Kidney tubule cell (primary cell): ENCODE measurements at regions not wholly inside any gene's neighbourhood (a gene's known extent, or its start where the extent isn't known, plus 50 kb on each side); places are given as distances from the start of the nearest gene placed in this dataset.
"Not testable (repeated sequence)": the region's sequence is repeated elsewhere in the genome, so short reads cannot be mapped to it uniquely, and the experiment has no call there.

Source experiments
- DNase-seq: peaks from one replicate; pipeline ENCODE4 v3.0.0-alpha.2; 2018; ENCODE audit warnings: low spot score

DNA sequence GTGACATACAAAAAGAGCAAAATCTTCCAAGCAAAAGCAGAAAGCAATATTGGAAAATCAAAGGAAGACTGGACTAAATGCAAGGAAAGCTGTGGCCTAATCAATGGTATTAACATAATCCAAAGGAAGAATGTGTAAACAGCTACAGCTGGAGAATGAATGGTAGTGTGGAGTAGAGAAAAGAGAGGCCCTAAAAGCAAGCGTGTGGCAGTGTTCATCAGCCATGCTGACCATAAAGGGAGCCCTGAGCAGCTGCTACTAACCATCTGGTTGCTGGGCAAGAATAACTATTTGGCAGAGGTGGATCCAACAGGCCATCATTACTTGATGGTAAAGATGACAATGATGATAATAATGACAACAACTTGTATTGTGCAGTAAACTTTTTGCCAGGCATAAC lies 148.5 kb upstream of the BEND6 start:
- DNase-seq: no peak

DNA sequence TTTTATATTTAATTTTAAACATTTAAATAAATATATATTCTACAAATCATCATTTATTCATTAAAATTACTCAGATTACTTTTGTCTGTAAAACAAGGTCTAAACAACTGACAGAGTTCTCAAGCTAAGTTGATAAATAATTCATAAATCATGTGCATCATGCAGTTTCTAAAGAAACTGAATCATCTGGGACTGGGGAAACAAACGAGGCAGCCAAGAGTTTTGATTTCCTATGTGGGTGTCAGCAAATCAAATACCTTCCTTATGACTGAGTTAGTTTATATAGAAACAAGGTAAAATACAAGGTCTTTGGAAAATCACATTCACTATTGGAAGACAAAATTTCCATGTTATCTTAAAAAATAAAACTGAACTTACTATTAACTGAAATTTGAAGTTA lies 149.9 kb upstream of the BEND6 start:
- peak; percentile 68 for DNase-seq

DNA sequence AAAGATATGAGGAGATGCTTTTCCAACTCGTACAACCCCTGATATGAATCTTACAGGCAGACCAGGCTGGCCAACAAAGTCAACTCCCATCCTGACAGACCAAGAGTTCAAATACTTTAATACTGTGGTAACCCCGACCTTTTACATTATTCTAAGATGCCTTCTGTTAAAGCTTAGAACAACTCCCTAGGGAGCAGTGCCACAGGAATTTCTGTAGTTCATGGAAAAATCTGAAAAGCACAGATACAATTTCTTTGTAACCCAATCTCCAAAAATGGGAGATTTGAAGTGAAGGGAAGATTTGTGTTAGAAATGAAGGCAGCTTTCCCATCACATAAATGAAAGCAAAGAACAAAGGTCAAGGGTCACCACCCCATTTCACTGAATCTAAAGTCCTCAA lies 151.3 kb upstream of the BEND6 start:
- DNase-seq: no peak

DNA sequence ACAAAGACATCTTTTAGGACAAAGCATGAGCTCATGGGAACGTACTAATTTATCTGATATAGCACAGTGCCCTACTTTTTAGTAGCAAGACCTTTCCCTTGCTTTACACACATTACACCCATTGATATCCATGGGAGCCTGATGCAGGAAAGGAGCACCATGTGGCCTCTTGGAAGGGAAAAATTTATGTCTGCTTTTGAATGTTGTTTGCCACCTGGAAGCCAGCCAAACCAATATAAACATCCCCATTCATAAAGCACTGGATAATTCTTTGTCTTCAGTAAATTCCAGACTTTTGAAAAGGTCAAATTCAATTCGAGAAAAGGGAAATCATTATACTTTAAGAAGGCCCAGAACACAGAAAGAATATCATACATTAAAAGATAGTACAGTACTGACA lies 152.3 kb upstream of the BEND6 start:
- peak; percentile 21 for DNase-seq

DNA sequence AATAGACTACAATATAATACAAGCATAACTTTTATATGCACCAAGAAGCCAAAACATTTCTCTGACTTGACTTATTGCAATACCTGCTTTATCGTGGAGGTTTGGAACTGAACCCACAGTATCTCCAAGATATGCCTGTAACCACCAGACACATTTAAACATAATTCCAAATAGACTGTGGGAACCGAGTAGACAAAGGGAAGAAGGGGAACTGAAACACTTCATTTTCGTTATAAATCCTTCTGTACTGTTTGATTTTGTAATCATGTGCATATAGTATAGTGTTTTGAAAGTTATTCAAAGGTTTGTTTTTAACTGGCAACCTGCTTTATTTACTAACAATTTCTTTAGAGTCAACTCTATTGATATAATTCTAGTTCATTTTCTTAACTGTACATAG lies 154.9 kb upstream of the BEND6 start:
- no peak for DNase-seq

DNA sequence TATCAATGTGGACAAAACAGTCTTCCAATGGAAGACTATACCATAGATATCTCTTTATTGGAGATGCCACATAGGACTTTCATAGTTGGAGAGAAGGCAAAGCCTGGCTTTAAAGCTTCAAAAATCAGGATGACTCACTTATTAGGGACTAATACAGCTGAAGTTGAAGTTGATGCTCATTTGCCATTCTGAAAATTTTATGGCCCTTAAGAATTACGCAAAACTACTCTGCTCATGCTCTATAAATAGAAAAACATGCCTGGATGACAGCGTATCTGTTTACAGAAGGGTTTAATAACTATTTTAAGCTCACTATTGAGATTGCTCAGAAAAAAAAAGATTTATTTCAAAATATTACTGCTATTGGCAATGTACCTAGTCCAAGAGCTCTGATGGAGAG lies 155.5 kb upstream of the DST start:
- DNase-seq: peak; percentile 40

DNA sequence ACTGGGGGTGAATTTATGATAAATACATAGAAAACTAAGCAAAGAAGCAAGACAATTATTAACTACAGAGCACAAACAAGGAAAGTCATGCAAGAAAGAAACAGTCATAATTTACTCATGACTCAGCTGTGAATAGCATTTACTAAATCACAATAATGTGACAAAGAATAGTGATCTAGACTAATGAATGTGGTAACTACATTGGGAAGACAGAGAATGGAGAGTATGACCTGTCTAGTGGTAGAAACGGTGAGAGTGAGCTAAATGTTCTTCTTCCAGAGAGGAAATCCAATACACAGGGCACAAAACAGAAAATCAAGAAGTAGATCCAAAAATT lies 153.5 kb upstream of the DST start:
- peak; percentile 85 for DNase-seq

DNA sequence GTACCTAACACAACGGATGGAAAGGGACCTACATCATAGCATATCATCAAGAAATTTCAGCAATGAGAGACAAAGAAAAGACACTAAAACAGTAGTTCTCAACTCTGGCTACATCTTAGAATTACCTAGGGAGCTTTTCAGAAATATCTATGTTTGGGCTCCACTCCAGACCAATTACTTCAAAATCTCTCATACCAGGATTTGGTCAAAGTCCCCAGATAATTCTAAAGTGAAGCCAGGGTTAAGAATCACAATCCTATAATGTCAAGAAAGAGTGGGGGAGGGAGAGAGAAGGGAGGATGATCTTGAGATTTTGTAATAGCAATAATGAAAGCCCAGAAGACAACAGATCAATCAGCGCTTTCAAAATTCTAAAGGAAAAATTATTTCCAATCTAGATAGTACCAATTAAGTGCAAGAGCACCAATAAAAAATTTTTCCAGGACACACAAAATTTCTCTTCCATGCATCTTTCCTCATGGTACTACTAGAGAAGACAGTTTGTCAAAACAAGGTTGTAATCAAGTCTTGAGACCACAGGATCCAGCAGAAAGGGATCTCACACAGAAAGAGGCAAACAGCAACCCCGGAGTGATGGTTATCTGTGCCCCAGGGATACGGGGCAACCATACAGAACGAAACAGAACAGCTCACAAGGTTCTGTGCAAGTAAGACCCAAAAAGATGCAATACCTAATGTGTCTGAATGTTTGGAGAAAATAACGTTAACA lies 152.9 kb upstream of the DST start:
- no peak for DNase-seq

DNA sequence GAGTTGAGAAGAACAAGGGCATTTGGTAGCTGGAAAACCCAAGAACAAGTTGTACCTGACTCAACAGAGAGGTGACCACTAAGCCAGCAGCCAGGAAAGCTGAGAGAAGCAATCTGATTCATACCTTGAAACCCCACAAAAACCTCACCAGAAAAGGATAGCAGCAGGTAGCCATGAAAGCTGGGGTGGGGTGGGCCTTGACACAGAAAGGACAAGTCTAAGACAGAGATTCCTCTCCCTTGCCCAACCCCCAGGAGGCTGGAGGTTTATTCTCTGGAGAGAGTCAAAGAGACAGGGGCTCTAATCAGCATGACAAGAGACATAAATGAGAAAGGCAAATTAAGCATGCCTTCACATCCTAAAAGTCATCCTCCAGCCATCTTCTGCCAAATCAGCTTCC lies 151.7 kb upstream of the DST start:
- peak; percentile 67 for DNase-seq

DNA sequence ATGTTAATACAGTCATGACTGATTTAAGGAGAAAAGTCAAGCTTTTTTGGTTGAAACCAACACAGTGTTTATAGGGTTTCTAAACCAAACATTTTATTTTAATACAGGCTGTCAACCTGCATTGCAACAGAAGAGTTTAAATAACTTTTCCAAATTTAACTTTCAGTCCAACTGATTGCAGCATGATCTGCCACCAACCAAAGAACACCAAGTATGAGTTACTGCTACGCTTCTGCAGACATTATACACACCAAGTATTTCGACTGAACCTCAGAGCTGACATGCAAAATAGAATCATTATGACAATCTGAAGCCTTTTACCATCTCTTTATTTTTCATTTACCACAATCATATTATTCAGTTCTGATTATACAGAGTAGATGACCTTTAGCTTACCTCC lies 151.2 kb upstream of the DST start:
- DNase-seq: no peak

DNA sequence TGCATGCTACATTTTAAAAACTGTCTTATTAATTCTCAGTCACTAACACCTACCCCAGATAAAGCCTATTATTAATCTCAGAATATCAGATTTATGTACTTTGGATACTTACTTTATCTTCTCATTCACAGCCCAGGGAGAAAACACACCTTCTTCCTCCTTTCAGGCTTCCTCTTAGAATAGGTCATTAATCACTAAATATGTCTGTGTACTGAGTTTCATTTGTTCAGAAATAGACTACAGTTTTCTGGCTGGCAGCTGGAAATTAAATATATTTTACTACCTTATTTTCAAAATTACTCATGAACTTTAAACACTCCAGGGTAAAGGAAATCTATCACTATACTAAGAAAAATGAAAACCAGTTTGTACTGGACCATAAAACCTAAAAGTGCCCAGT lies 147.7 kb upstream of the DST start:
- peak; percentile 24 for DNase-seq

DNA sequence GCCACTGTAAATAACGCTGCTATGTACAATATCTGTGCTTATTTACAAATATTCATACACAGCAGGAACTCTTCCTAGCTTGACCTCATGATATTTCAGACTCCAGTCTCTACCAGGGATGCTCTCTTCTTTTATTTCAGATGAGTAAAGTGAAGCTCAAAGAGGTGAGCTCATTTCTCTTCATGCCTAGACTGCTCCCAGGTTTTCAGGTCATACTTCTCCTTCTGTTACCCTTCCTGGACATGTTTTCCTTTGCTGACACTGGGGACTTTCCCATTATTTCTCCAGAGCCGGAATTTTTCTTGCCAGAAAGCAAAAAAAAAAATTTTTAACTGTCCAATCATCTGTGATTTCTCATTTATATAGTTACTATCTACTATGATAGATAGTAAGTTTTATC lies 147.2 kb upstream of the DST start:
- peak; percentile 70 for DNase-seq

DNA sequence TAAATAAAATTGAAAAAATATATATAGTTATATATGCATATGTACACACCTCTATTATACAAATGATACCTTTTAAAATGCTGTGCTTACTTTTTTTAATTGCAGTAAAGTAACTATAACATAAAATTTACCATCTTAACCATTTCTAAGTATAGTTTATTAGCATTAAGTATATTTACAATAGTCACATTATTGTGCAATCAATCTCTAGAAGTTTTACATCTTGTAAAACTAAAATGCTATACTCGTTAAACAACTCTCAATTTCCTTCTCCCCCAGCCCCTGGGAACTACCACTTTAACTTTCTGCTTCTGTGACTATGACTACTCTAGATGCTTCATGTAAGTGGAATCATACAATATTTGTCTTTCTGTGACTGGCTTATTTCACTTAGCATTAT lies 146.7 kb upstream of the DST start:
- DNase-seq: no peak

DNA sequence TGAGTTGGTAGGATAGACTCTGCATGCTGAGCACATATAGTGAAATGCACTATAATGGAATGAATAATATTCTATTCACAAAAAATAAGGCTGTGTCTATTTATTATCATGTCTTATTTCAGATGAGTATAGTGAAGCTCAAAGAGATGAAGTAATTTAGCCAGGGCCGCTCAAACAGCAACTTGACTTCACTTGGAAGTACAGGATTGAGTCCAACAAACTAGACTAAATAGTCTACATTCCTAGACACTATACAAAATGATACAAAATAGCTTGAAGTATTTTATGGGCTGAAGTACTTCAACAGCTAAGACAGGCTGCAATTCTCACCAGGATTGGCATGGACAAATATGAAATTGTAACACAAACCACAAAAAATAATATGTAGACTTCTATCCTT lies 144.5 kb upstream of the DST start:
- no peak for DNase-seq

DNA sequence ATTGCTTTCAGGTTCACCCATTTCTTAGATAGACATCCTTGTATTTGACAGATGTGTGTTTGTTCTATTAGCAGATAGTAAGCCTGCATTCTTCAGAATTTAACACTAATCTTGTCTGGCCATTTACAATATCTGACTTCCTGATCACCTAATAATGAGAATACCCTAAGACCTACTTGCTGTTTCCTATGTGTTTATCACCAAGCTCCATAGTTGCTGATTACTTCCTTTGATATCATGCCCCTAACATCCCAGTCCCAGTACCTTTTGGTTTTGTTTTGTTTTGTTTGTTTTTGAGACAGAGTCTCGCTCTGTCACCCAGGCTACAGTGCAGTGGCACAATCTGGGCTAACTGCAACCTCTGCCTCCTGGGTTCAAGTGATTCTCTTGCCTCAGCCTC lies 143.6 kb upstream of the DST start:
- DNase-seq: no peak

DNA sequence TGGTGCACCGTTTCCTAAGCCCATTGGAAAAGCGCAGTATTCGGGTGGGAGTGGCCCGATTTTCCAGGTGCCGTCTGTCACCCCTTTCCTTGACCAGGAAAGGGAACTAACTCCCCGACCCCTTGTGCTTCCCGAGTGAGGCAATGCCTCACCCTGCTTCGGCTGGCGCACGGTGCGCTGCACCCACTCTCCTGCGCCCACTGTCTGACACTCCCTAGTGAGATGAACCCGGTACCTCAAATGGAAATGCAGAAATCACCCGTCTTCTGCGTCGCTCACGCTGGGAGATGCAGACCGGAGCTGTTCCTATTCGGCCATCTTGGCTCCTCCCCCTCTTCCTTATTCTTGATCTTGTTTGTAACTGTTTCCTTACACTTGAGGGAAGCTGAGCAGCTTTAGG lies 142.8 kb upstream of the DST start:
- DNase-seq: not testable (repeated sequence)

DNA sequence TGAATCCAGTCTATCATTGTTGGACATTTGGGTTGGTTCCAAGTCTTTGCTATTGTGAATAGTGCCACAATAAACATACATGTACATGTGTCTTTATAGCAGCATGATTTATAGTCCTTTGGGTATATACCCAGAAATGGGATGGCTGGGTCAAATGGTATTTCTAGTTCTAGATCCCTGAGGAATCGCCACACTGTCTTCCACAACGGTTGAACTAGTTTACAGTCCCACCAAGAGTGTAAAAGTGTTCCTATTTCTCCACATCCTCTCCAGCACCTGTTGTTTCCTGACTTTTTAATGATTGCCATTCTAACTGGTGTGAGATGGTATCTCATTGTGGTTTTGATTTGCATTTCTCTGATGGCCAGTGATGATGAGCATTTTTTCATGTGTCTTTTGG lies 137.4 kb upstream of the DST start:
- not testable (repeated sequence) for DNase-seq

DNA sequence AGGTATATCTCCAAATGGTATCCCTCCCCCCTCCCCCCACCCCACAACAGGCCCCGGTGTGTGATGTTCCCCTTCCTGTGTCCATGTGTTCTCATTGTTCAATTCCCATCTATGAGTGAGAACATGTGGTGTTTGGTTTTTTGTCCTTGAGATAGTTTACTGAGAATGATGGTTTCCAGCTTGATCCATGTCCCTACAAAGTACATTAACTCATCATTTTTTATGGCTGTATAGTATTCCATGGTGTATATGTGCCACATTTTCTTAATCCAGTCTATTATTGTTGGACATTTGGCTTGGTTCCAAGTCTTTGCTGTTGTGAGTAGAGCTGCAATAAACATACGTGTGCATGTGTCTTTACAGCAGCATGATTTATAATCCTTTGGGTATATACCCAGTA lies 135.8 kb upstream of the DST start:
- DNase-seq: not testable (repeated sequence)

DNA sequence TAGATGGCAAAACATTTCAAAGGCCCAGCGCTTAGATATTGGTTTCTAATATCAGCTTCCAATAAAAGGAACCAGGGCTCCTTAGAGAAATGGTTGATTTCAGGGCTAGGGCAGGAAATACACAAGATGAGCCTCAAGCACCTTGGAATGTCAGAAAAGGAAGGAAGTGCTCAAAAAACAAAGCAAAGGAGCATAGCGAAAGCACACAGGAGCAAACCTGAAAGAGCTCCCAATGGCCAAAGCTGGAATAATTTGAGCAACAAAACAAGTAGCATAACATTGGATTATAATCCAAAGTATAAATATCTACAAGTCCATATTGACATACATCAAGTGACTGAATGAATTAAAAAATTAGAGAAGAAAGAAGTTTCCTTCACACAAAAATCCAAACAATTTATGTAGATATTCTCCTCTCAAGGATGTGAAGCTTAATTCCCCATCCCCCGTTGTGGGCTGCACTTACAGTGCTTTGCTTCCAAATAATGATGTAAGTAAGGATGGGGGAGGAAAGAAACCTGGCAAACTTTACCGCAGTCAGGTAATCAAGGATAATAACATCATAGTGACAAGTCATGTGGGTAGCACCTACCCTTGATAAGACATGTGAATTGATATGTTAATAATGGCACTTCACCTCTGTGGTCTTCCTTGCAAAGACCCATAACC lies 132.9 kb upstream of the DST start:
- peak; percentile 22 for DNase-seq

DNA sequence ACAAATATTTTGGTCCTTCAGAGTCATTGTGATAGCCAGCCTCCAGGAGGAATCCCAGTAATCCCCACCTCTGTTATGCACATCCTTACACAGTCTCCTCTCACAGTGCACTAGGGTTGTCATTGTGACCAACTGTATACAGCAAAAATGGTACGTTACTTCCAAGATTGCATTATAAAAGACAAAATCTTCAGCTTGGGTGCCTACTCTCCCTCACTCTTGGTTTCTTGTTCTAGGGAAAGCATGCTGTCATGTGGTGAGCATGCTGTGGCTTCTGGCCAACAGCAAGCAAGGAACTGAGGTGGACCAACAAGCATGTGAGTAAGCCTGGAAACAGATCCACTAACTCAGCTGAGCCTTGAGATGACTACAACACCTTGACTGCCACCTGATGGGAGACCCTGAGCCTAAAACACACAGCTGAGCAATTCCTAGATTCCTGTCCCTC lies 130.1 kb upstream of the DST start:
- peak; percentile 94 for DNase-seq

DNA sequence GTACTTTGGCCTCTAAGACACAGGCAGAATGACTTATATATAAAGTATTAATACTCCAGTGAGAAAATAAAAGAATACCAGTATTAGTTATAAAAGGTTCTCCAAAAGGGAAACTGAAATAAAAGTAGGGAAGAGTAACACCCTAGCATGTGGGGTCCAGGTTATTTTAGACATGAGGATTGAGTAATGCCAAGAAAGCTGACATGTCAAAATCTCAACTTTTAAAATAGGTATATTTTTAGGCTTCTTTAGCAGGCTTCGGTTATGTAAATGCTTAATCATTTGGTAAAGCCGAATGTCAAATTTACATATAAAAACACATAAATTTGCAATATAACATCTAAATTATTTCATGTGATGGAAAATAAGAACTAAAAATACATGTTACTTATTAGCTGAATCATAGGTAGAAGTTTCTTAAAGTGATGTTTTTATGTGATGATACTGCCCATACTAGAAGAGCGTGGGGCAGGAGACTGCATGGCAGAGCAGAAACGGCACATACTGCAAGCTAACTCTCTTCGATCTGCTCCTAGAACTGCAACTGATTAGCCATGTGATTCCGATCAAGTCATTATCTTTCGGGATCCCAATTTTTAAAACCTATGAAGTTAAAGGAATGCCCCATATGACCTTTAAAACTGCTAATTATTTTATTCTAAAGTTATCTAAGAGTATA lies 129.4 kb upstream of the DST start:
- no peak for DNase-seq

DNA sequence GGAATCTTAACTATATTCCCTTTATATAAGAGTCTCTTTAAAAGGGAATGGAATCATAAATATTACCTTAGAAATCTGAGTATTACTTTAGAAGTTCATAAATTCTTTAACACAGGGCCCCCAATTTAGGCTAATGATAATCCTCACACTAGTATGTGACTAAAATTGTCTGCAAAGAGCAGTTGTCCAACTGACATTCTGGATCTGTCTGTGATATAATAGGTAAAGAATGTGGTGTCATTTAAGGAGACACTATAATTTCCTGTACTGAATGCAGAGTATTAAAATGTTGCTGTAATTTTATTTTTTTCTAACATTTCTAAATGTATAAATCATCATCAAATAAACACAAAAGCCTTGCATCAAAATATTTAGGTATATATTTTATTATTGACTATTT lies 128.5 kb upstream of the DST start:
- DNase-seq: peak; percentile 41

DNA sequence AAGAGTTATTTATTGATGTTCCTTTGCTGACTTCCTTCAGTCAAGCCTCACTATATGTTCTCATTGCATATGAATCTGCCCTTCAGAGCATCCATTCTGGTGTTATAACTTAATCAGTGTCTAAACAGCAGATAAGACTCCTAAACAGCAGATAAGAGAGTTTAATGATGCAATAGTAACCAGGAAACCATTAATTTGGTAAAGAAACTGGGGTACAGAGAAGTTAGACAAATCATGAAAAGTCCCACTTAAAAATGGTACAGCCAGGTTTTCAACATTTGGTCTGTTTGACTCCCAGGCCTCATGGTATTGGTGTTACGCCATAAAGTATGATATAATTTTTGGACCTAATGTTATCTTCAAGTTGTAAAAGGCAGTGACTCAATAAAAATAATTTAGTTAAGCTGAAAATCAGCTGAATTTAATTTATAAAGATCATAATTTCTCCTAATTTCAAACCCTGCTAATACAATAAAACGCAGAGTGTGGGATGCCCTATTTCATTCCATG lies 127.4 kb upstream of the DST start:
- no peak for DNase-seq
